ENCODE measurements at regions not wholly inside any gene's neighbourhood (a gene's known extent, or its start where the extent isn't known, plus 50 kb on each side); places are given as distances from the start of the nearest gene placed in this dataset.
A peak's percentile ranks its signal among the peaks of the same experiment; 100 is the strongest.
"Not testable (repeated sequence)": the region's sequence is repeated elsewhere in the genome, so short reads cannot be mapped to it uniquely, and the experiment has no call there.

DNA sequence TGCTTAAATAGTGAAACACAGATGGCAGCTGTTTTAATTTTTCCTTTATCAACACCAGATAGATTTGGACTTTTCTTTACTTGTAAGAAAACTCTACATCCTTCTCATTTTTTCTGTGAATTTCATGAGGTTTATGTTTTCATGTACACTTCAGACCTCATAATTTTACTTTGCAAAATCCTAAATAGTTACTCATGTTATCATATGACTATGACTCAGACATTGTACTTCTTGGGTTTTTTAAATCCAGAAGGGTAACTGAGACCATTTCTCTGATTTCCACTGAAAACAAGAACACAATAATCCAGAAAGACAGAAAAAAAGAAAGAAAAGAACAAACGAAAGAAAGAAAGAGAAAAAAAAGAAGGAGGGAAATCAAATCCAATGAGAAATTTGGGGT is 1021.6 kb downstream of the NCAM2 start:
- no peak overlapping the region for H3K4me3 ChIP-seq (ENCODE audit: insufficient read depth, low read depth, low read length)

DNA sequence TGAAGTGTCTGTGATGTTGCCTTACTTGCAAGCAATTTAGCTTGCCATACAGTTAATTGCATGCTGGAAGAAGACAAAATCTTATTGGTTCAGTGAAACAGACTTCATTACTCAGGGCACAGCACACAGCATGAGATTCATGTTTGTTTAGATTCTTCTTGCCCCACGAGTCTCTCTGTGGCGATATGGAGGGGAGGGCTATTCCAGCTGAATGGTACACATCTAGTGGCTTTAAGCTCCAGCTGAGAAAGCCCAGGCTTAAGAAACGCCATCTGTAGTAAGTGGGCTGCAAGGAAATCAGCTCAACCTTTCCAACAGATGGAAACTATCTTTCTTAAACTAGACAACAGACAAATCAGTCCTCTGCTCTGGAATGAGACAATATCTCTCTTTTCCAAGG is 1022.0 kb downstream of the NCAM2 start:
- Mint-ChIP-seq H3K27ac (ENCODE audit: unreplicated experiment) (peak overlapping the region; percentile 81), H3K27me3 (ENCODE audit: low read depth, unreplicated experiment) (no peaks in the 10 kb centered on the region), H3K4me3 (ENCODE audit: unreplicated experiment) (no peak overlapping the region), H3K4me1 (ENCODE audit: low read depth, unreplicated experiment) (peaks cover 7% of the 10 kb centered on the region), H3K9me3 (ENCODE audit: unreplicated experiment) (peaks cover 6% of the 10 kb centered on the region), H3K36me3 (ENCODE audit: low read depth, unreplicated experiment) (no peaks in the 10 kb centered on the region)
- Histone ChIP-seq H3K9ac (ENCODE audit: low read length) (no peak overlapping the region), H3K4me2 (ENCODE audit: low read length) (no peak overlapping the region), H3K4me3 (ENCODE audit: insufficient read depth, low read depth, low read length) (no peak overlapping the region), H2AFZ (ENCODE audit: low read depth, low read length) (no peak overlapping the region), H3K27ac (ENCODE audit: low read depth, low read length) (no peak overlapping the region), H3K4me1 (ENCODE audit: insufficient read depth, low read length) (no peaks in the 10 kb centered on the region), H4K20me1 (ENCODE audit: insufficient read depth, low read length) (no peaks in the 10 kb centered on the region), H3K36me3 (ENCODE audit: insufficient read depth, low read length) (no peaks in the 10 kb centered on the region), H3K27me3 (ENCODE audit: insufficient read depth, low read length) (no peaks in the 10 kb centered on the region), H3K79me2 (ENCODE audit: insufficient read depth, low read length) (no peaks in the 10 kb centered on the region), H3K9me3 (ENCODE audit: insufficient read depth, low read depth, low read length) (peaks cover 2% of the 10 kb centered on the region)
- no peak for FAIRE-seq
- DNase-seq (ENCODE audit: low read depth) = no peak
- TF ChIP-seq EZH2 (IDR thresholded peaks at IDR 0.05; ENCODE audit: insufficient read depth, low read length) = no peak

More for the DNA sequence above, 1021.6 kb downstream of the NCAM2 start:
- no peaks in the 10 kb centered on the region for H3K36me3 Mint-ChIP-seq (ENCODE audit: low read depth, unreplicated experiment)
- H3K27me3 Mint-ChIP-seq (ENCODE audit: low read depth, unreplicated experiment) = no peaks in the 10 kb centered on the region
- Histone ChIP-seq H3K79me2 (ENCODE audit: insufficient read depth, low read length) (no peaks in the 10 kb centered on the region), H3K9me3 (ENCODE audit: insufficient read depth, low read depth, low read length) (peaks cover 2% of the 10 kb centered on the region), H3K9ac (ENCODE audit: low read length) (no peak overlapping the region), H3K27ac (ENCODE audit: low read depth, low read length) (no peak overlapping the region), H3K4me1 (ENCODE audit: insufficient read depth, low read length) (no peaks in the 10 kb centered on the region), H3K4me2 (ENCODE audit: low read length) (no peak overlapping the region), H3K36me3 (ENCODE audit: insufficient read depth, low read length) (no peaks in the 10 kb centered on the region), H3K27me3 (ENCODE audit: insufficient read depth, low read length) (no peaks in the 10 kb centered on the region), H4K20me1 (ENCODE audit: insufficient read depth, low read length) (no peaks in the 10 kb centered on the region), H2AFZ (ENCODE audit: low read depth, low read length) (no peak overlapping the region)
- FAIRE-seq (no peak), DNase-seq (ENCODE audit: low read depth) (no peak)
- H3K27ac Mint-ChIP-seq (ENCODE audit: unreplicated experiment) = peak overlapping the region; percentile 81
- peaks cover 6% of the 10 kb centered on the region for H3K9me3 Mint-ChIP-seq (ENCODE audit: unreplicated experiment)
- TF ChIP-seq EZH2 (IDR thresholded peaks at IDR 0.05; ENCODE audit: insufficient read depth, low read length) = no peak
- no peak for TF ChIP-seq CTCF (IDR thresholded peaks at IDR 0.05; ENCODE audit: insufficient read depth, low read depth, low read length)
- no peak overlapping the region for H3K4me3 Mint-ChIP-seq (ENCODE audit: unreplicated experiment)
- H3K4me1 Mint-ChIP-seq (ENCODE audit: low read depth, unreplicated experiment) = peaks cover 7% of the 10 kb centered on the region

GRCh38 chr21:22023896-22024295 is 1025.7 kb downstream of the NCAM2 start:
- not testable (repeated sequence) for H3K4me1 Mint-ChIP-seq (ENCODE audit: low read depth, unreplicated experiment); FAIRE-seq; H3K4me3 ChIP-seq (ENCODE audit: insufficient read depth, low read depth, low read length); H3K9me3 Mint-ChIP-seq (ENCODE audit: unreplicated experiment); H3K9ac ChIP-seq (ENCODE audit: low read length); H3K36me3 ChIP-seq (ENCODE audit: insufficient read depth, low read length); H3K27ac ChIP-seq (ENCODE audit: low read depth, low read length); H4K20me1 ChIP-seq (ENCODE audit: insufficient read depth, low read length); H3K27ac Mint-ChIP-seq (ENCODE audit: unreplicated experiment); H3K9me3 ChIP-seq (ENCODE audit: insufficient read depth, low read depth, low read length); H3K27me3 ChIP-seq (ENCODE audit: insufficient read depth, low read length); H3K4me1 ChIP-seq (ENCODE audit: insufficient read depth, low read length); DNase-seq (ENCODE audit: low read depth); H3K79me2 ChIP-seq (ENCODE audit: insufficient read depth, low read length); H2AFZ ChIP-seq (ENCODE audit: low read depth, low read length); H3K36me3 Mint-ChIP-seq (ENCODE audit: low read depth, unreplicated experiment); H3K27me3 Mint-ChIP-seq (ENCODE audit: low read depth, unreplicated experiment); H3K4me3 Mint-ChIP-seq (ENCODE audit: unreplicated experiment); H3K4me2 ChIP-seq (ENCODE audit: low read length)

DNA sequence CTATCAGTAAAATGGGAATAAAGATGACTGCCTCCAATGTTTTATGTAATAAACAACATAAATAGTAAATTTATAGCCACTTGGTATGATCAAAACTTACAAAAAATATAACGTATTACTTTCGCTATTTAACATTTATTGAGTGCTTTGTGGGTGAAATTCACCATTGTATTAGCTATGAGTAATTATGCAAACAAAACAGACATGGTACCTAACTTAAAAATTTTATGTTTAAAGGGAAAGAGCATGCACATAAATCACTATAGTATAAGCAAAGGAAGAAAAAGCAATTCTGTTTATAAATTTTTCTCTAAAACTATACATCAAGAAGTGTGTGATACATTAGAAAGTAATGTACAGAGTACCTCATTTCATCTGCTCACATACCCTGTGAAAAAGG is 1046.2 kb downstream of the NCAM2 start:
- TF ChIP-seq CTCF (IDR thresholded peaks at IDR 0.05; ENCODE audit: insufficient read depth, low read depth, low read length) (no peak), EZH2 (IDR thresholded peaks at IDR 0.05; ENCODE audit: insufficient read depth, low read length) (no peak)
- no peaks in the 10 kb centered on the region for H3K27me3 Mint-ChIP-seq (ENCODE audit: low read depth, unreplicated experiment)
- H3K4me1 ChIP-seq (ENCODE audit: insufficient read depth, low read length) = no peaks in the 10 kb centered on the region
- H3K4me2 ChIP-seq (ENCODE audit: low read length) = no peak overlapping the region
- H3K4me1 Mint-ChIP-seq (ENCODE audit: low read depth, unreplicated experiment) = no peaks in the 10 kb centered on the region
- no peak overlapping the region for H3K9ac ChIP-seq (ENCODE audit: low read length)
- no peak for DNase-seq (ENCODE audit: low read depth)
- no peak overlapping the region for H3K27ac ChIP-seq (ENCODE audit: low read depth, low read length)
- H3K27ac Mint-ChIP-seq (ENCODE audit: unreplicated experiment) = no peak overlapping the region
- no peaks in the 10 kb centered on the region for H3K9me3 Mint-ChIP-seq (ENCODE audit: unreplicated experiment)
- H3K36me3 ChIP-seq (ENCODE audit: insufficient read depth, low read length) = no peaks in the 10 kb centered on the region
- FAIRE-seq = no peak
- H3K36me3 Mint-ChIP-seq (ENCODE audit: low read depth, unreplicated experiment) = no peaks in the 10 kb centered on the region
- H2AFZ ChIP-seq (ENCODE audit: low read depth, low read length) = no peak overlapping the region
- no peak overlapping the region for H3K4me3 ChIP-seq (ENCODE audit: insufficient read depth, low read depth, low read length)
- no peaks in the 10 kb centered on the region for H3K27me3 ChIP-seq (ENCODE audit: insufficient read depth, low read length)
- no peaks in the 10 kb centered on the region for H4K20me1 ChIP-seq (ENCODE audit: insufficient read depth, low read length)
- peaks cover 8% of the 10 kb centered on the region for H3K9me3 ChIP-seq (ENCODE audit: insufficient read depth, low read depth, low read length)
- H3K79me2 ChIP-seq (ENCODE audit: insufficient read depth, low read length) = no peaks in the 10 kb centered on the region
- H3K4me3 Mint-ChIP-seq (ENCODE audit: unreplicated experiment) = no peak overlapping the region

Measured in astrocyte (in vitro differentiated cells and primary cell).